Kidney (tissue), 13 donors: ENCODE measurements at regions not wholly inside any gene's neighbourhood (a gene's known extent, or its start where the extent isn't known, plus 50 kb on each side); places are given as distances from the start of the nearest gene placed in this dataset.

Experiments
- DNase-seq, 5 donors: peaks; one replicate each; pipeline ENCODE4 v3.0.0-alpha.2; 2013 to 2020
- FAIRE-seq: peaks from 2 replicates; lab custom pipeline; 2012; peaks lifted over from hg19 to GRCh38; lab: Jason Lieb, UNC
- H3K27ac ChIP-seq, 2 donors: one replicate each; pipeline ENCODE4 v1.7.0; 2013; ENCODE audit warnings: low read depth in 2 of 2, low read length in 2 of 2, inconsistent platforms in 1 of 2
- H3K27me3 ChIP-seq: one replicate; pipeline ENCODE4 v1.7.1; 2013; ENCODE audit warnings: low read length, inconsistent platforms; ENCODE audit not compliant: control insufficient read depth, insufficient read depth
- H3K36me3 ChIP-seq, 3 donors: one replicate each; pipeline versions ENCODE4 v1.7.0 to v1.7.1; 2013; ENCODE audit warnings: low read length in 3 of 3, control low read depth in 1 of 3, inconsistent platforms in 1 of 3; ENCODE audit not compliant: insufficient read depth in 3 of 3, control insufficient read depth in 2 of 3
- H3K4me1 ChIP-seq, 3 donors: one replicate each; pipeline versions ENCODE4 v1.7.0 to v1.7.1; 2013; ENCODE audit warnings: low read length in 3 of 3, inconsistent platforms in 1 of 3, low read depth in 1 of 3; ENCODE audit not compliant: control insufficient read depth in 2 of 3, insufficient read depth in 2 of 3
- H3K4me3 ChIP-seq, 3 donors: one replicate each; pipeline versions ENCODE4 v1.7.0 to v1.8.1; 2013; ENCODE audit warnings: low read length in 3 of 3, control low read depth in 1 of 3, inconsistent platforms in 1 of 3
- H3K9ac ChIP-seq, 3 donors: one replicate each; pipeline versions ENCODE4 v1.7.0 to v1.7.1; 2013; ENCODE audit warnings: low read length in 3 of 3, control low read depth in 1 of 3, inconsistent platforms in 1 of 3
- H3K9me3 ChIP-seq, 3 donors: one replicate each; pipeline versions ENCODE4 v1.7.0 to v1.7.1; 2013; ENCODE audit warnings: low read length in 3 of 3, control low read depth in 1 of 3, inconsistent platforms in 1 of 3; ENCODE audit not compliant: control insufficient read depth in 2 of 3, insufficient read depth in 1 of 3
- CTCF ChIP-seq: IDR thresholded peaks from 3 replicates; pipeline ENCODE4 v1.5.1; 2012; ENCODE audit warnings: mild to moderate bottlenecking, moderate library complexity, borderline replicate concordance; ENCODE audit not compliant: insufficient read depth; ENCODE audit errors: extremely low read depth
- intact Hi-C: fragments of 100-400 bp; cut with DNase I; formaldehyde crosslinking; loops from one replicate; pipeline ENCODE4 v1.11.1; 2022
- donor health status: control.
- donor health status: control.
- donor health status: control.
- donor health status: control.
- donor health status: control.
- donor health status: DM: yes; HTN: yes; CAD: no.
- donor health status: Normal renal cell carcinoma (clear cell type).

GRCh38 chr1:96995351-96995750 is 273.8 kb downstream of the PTBP2 start:
- Histone ChIP-seq H3K27ac (no peak overlapping the region), H3K9me3 (no peaks in the 10 kb centered on the region), H3K36me3 (no peaks in the 10 kb centered on the region), H3K4me1 (no peaks in the 10 kb centered on the region), H3K9ac (no peak overlapping the region), H3K27me3 (no peaks in the 10 kb centered on the region), H3K4me3 (no peak overlapping the region)
- DNase-seq (peak in 1 of 5 donors; percentile 24), FAIRE-seq (no peak)
- TF ChIP-seq CTCF, result no peak
- intact Hi-C loops, result no loop called here

GRCh38 chr1:96996001-96996400 is 274.4 kb downstream of the PTBP2 start:
- Histone ChIP-seq H3K9ac (no peak overlapping the region), H3K9me3 (no peaks in the 10 kb centered on the region), H3K4me1 (no peaks in the 10 kb centered on the region), H3K4me3 (no peak overlapping the region), H3K27ac (no peak overlapping the region), H3K36me3 (no peaks in the 10 kb centered on the region), H3K27me3 (no peaks in the 10 kb centered on the region)
- intact Hi-C loops, result no loop called here
- FAIRE-seq (no peak), DNase-seq (no peak)
- no peak for TF ChIP-seq CTCF

GRCh38 chr1:96997717-96998116 is 276.1 kb downstream of the PTBP2 start:
- intact Hi-C loops, result no loop called here
- FAIRE-seq, result no peak
- Histone ChIP-seq H3K36me3 (no peaks in the 10 kb centered on the region), H3K9me3 (no peaks in the 10 kb centered on the region), H3K4me3 (no peak overlapping the region), H3K27me3 (no peaks in the 10 kb centered on the region), H3K4me1 (no peaks in the 10 kb centered on the region), H3K27ac (no peak overlapping the region), H3K9ac (no peak overlapping the region)
- DNase-seq, result no peak
- TF ChIP-seq CTCF, result no peak

DNA sequence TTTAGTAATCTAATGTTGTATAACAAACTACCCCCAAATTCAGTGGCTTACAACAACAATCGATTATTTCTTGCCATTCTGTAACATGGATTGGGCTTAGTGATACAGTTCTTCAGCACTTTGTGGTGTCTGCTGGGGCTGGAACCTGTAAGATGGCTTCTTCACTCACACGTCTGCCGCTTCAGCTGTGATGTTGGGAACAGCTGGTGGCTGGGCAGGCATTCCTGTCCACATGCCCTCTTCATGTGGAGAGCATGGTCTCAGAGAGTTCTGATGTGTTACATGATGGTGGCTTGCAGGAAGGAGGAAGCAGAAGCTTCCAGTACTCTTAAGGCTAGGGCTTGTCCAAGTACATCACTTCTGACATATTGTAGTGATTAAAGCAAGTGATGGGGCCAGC is 276.9 kb downstream of the PTBP2 start:
- DNase-seq (no peak), FAIRE-seq (no peak)
- Histone ChIP-seq H3K27me3 (no peaks in the 10 kb centered on the region), H3K9ac (no peak overlapping the region), H3K36me3 (no peaks in the 10 kb centered on the region), H3K27ac (no peak overlapping the region), H3K4me3 (no peak overlapping the region), H3K4me1 (no peaks in the 10 kb centered on the region), H3K9me3 (no peaks in the 10 kb centered on the region)
- intact Hi-C loops, result no loop called here
- no peak for TF ChIP-seq CTCF
